GM23338 (cell line): ENCODE measurements at regions not wholly inside any gene's neighbourhood (a gene's known extent, or its start where the extent isn't known, plus 50 kb on each side); places are given as distances from the start of the nearest gene placed in this dataset.

ENCODE experiments used
- CREB1 ChIP-seq: fragments of 250-450 bp; sonication (Bioruptor Pico); IDR thresholded peaks from 2 replicates; pipeline ENCODE4 v1.5.0; 2020; ENCODE audit warnings: low read depth, mild to moderate bottlenecking, moderate library complexity
- CTCF ChIP-seq, 2 experiments: fragments of 200-600 bp in 1 of 2; sonication (generic) in 1 of 2; conservative IDR thresholded peaks; 2 replicates each; pipeline versions ENCODE4 v1.5.1 to v1.6.1; 2016 to 2017; ENCODE audit warnings: antibody characterized with exemption in 2 of 2, low read depth in 2 of 2, mild to moderate bottlenecking in 2 of 2, moderate library complexity in 1 of 2
- EZH2 ChIP-seq: fragments of 200-600 bp; sonication (generic); IDR thresholded peaks from one replicate; pipeline ENCODE4 v1.8.0; 2017; ENCODE audit warnings: antibody characterized with exemption, mild to moderate bottlenecking, low read depth; ENCODE audit not compliant: unreplicated experiment
- JUNB ChIP-seq: IDR thresholded peaks from one replicate; pipeline ENCODE4 v1.6.1; 2016; ENCODE audit warnings: antibody characterized with exemption; ENCODE audit not compliant: unreplicated experiment
- POLR2AphosphoS5 ChIP-seq: IDR thresholded peaks from 2 replicates; pipeline ENCODE4 v1.6.1; 2016; ENCODE audit warnings: antibody characterized with exemption, low read depth
- ZNF331 ChIP-seq: fragments of 250-450 bp; sonication (Bioruptor Pico); IDR thresholded peaks from 2 replicates; pipeline ENCODE4 v1.5.0; 2020; ENCODE audit warnings: low read depth, mild to moderate bottlenecking, moderate library complexity

- TF ChIP-seq CTCF (conservative IDR thresholded peaks at IDR 0.05; ENCODE audit: low read depth in 2 of 2) (peak; percentile 55 to 71), JUNB (no peak), CREB1 (CRISPR knock-in tag) (no peak), EZH2 (no peak), POLR2AphosphoS5 (no peak), ZNF331 (CRISPR knock-in tag) (no peak)
Observed at GRCh38 chr11:7143908-7144307, 55.1 kb downstream of the RBMXL2 start.
